Gastrocnemius medialis (tissue), 4 donors: ENCODE measurements at regions not wholly inside any gene's neighbourhood (a gene's known extent, or its start where the extent isn't known, plus 50 kb on each side); places are given as distances from the start of the nearest gene placed in this dataset.
"Not testable (repeated sequence)": the region's sequence is repeated elsewhere in the genome, so short reads cannot be mapped to it uniquely, and the experiment has no call there.

Experiments
- ATAC-seq, 2 donors: fragments of 150-250 bp; one replicate each; pipeline ENCODE4 v1.9.1; 2016
- DNase-seq, 2 donors: peaks; one replicate each; pipeline ENCODE4 v3.0.0-alpha.2; 2019
- H3K27ac ChIP-seq, 4 donors: fragments of 200-600 bp; sonication (generic); 1 replicate in 1 of 4; 2 replicates in 3 of 4; pipeline ENCODE4 v1.5.1; 2016 to 2018; ENCODE audit warnings: mild to moderate bottlenecking in 2 of 4, moderate library complexity in 1 of 4
- H3K27me3 ChIP-seq, 3 donors: fragments of 200-600 bp; sonication (generic) in 2 of 3; 1 replicate in 1 of 3; 2 replicates in 2 of 3; pipeline versions ENCODE4 v1.5.1 to v1.6.0; 2016 to 2019; ENCODE audit warnings: mild to moderate bottlenecking in 1 of 3, moderate library complexity in 1 of 3
- H3K36me3 ChIP-seq, 2 donors: fragments of 200-600 bp; sonication (generic) in 1 of 2; one replicate each; pipeline ENCODE4 v1.5.1; 2017 to 2018
- H3K4me1 ChIP-seq, 2 donors: fragments of 200-600 bp; sonication (generic) in 1 of 2; one replicate each; pipeline ENCODE4 v1.5.1; 2016 to 2017; ENCODE audit warnings: mild to moderate bottlenecking in 2 of 2
- H3K4me3 ChIP-seq, 4 donors: fragments of 200-600 bp; sonication (generic) in 3 of 4; 1 replicate in 1 of 4; 2 replicates in 3 of 4; pipeline ENCODE4 v1.5.1; 2016 to 2019; ENCODE audit warnings: mild to moderate bottlenecking in 2 of 4
- H3K9me3 ChIP-seq, 3 donors: fragments of 200-600 bp; sonication (generic) in 2 of 3; 1 replicate in 1 of 3; 2 replicates in 2 of 3; pipeline ENCODE4 v1.5.1; 2016 to 2019
- CTCF ChIP-seq, 5 experiments: fragments of 450-650 bp in 3 of 5; fragments of 200-600 bp in 2 of 5; sonication (generic) in 2 of 5; IDR thresholded peaks in 4 of 5; conservative IDR thresholded peaks in 1 of 5; 1 replicate in 4 of 5; 2 replicates in 1 of 5; pipeline ENCODE4 v1.5.1; 2016 to 2019; ENCODE audit warnings: antibody characterized with exemption in 5 of 5, mild to moderate bottlenecking in 3 of 5, moderate library complexity in 3 of 5
- POLR2A ChIP-seq, 2 donors: fragments of 450-650 bp; IDR thresholded peaks; one replicate each; pipeline ENCODE4 v1.6.1; 2017; ENCODE audit warnings: antibody characterized with exemption in 2 of 2, mild to moderate bottlenecking in 2 of 2, moderate library complexity in 2 of 2
- in situ Hi-C, 4 donors: fragments of 200-750 bp; cut with MboI; loops; one replicate each; pipeline versions ENCODE4 v1.15.0 to v1.8.0; 2017; ENCODE audit warnings: low sequenced_read_pairs in 4 of 4
- intact Hi-C: fragments of 100-400 bp; cut with DNase I; formaldehyde crosslinking; loops from one replicate; pipeline ENCODE4 v1.15.1; 2023; ENCODE audit warnings: low total_unique reads

GRCh38 chr7:113367041-113367586 lies 248.8 kb upstream of the SMIM30 start:
- Histone ChIP-seq H3K27me3 (no peaks in the 10 kb centered on the region), H3K36me3 (no peaks in the 10 kb centered on the region), H3K4me1 (no peaks in the 10 kb centered on the region), H3K9me3 (no peaks in the 10 kb centered on the region), H3K4me3 (no peak overlapping the region), H3K27ac (no peak overlapping the region)
- TF ChIP-seq POLR2A (IDR thresholded peaks at IDR 0.05) (no peak), CTCF (IDR thresholded peaks at IDR 0.05 in 4 of 5, conservative IDR thresholded peaks at IDR 0.05 in 1 of 5) (no peak)
- intact Hi-C loops = no loop called here
- DNase-seq = no peak
- in situ Hi-C loops = no loop called here
- no peak for ATAC-seq

GRCh38 chr7:113366122-113366521 lies 247.8 kb upstream of the SMIM30 start:
- Histone ChIP-seq H3K27me3 (no peaks in the 10 kb centered on the region), H3K4me1 (no peaks in the 10 kb centered on the region), H3K9me3 (no peaks in the 10 kb centered on the region), H3K4me3 (no peak overlapping the region), H3K36me3 (no peaks in the 10 kb centered on the region), H3K27ac (no peak overlapping the region)
- intact Hi-C loops = no loop called here
- in situ Hi-C loops = no loop called here
- TF ChIP-seq CTCF (IDR thresholded peaks at IDR 0.05 in 4 of 5, conservative IDR thresholded peaks at IDR 0.05 in 1 of 5) (no peak), POLR2A (IDR thresholded peaks at IDR 0.05) (no peak)
- ATAC-seq (no peak), DNase-seq (no peak)

- in situ Hi-C loops (no loop called here), intact Hi-C loops (no loop called here)
- no peaks in the 10 kb centered on the region for H3K36me3 ChIP-seq
- TF ChIP-seq POLR2A (IDR thresholded peaks at IDR 0.05) = no peak
- no peak for TF ChIP-seq CTCF (IDR thresholded peaks at IDR 0.05 in 4 of 5, conservative IDR thresholded peaks at IDR 0.05 in 1 of 5)
- no peaks in the 10 kb centered on the region for H3K9me3 ChIP-seq
- DNase-seq (no peak), ATAC-seq (no peak)
- no peak overlapping the region for H3K27ac ChIP-seq
- H3K27me3 ChIP-seq = no peaks in the 10 kb centered on the region
- no peaks in the 10 kb centered on the region for H3K4me1 ChIP-seq
- no peak overlapping the region for H3K4me3 ChIP-seq
Observed at GRCh38 chr7:113349339-113349738, 231.0 kb upstream of the SMIM30 start.

GRCh38 chr7:113339661-113340060 lies 221.3 kb upstream of the SMIM30 start:
- Histone ChIP-seq H3K4me1 (no peaks in the 10 kb centered on the region), H3K4me3 (no peak overlapping the region), H3K27ac (no peak overlapping the region), H3K27me3 (no peaks in the 10 kb centered on the region), H3K36me3 (no peaks in the 10 kb centered on the region), H3K9me3 (no peaks in the 10 kb centered on the region)
- no peak for DNase-seq
- ATAC-seq = no peak
- TF ChIP-seq POLR2A (IDR thresholded peaks at IDR 0.05) (no peak), CTCF (IDR thresholded peaks at IDR 0.05 in 4 of 5, conservative IDR thresholded peaks at IDR 0.05 in 1 of 5) (no peak)
- intact Hi-C loops (no loop called here), in situ Hi-C loops (no loop called here)

- Histone ChIP-seq H3K4me3 (no peak overlapping the region), H3K27me3 (no peaks in the 10 kb centered on the region), H3K36me3 (no peaks in the 10 kb centered on the region), H3K4me1 (no peaks in the 10 kb centered on the region), H3K27ac (no peak overlapping the region), H3K9me3 (no peaks in the 10 kb centered on the region)
- ATAC-seq (no peak), DNase-seq (no peak)
- no peak for TF ChIP-seq POLR2A (IDR thresholded peaks at IDR 0.05)
- no peak for TF ChIP-seq CTCF (IDR thresholded peaks at IDR 0.05 in 4 of 5, conservative IDR thresholded peaks at IDR 0.05 in 1 of 5)
- intact Hi-C loops (no loop called here), in situ Hi-C loops (no loop called here)
Observed at GRCh38 chr7:113338071-113338696, 219.8 kb upstream of the SMIM30 start.

GRCh38 chr7:113336838-113337237 lies 218.5 kb upstream of the SMIM30 start:
- in situ Hi-C loops, DNase-seq, H3K4me1 ChIP-seq, intact Hi-C loops, H3K27me3 ChIP-seq, H3K4me3 ChIP-seq, H3K9me3 ChIP-seq, ATAC-seq, H3K27ac ChIP-seq, H3K36me3 ChIP-seq: not testable (repeated sequence)
